NCI-H2081 (cell line): ENCODE measurements at regions not wholly inside any gene's neighbourhood (a gene's known extent, or its start where the extent isn't known, plus 50 kb on each side); places are given as distances from the start of the nearest gene placed in this dataset.

Source experiments
- DNase-seq, 2 experiments: peaks; one replicate each; lab custom pipeline; 2025; lab: John Stamatoyannopoulos, UW

DNA sequence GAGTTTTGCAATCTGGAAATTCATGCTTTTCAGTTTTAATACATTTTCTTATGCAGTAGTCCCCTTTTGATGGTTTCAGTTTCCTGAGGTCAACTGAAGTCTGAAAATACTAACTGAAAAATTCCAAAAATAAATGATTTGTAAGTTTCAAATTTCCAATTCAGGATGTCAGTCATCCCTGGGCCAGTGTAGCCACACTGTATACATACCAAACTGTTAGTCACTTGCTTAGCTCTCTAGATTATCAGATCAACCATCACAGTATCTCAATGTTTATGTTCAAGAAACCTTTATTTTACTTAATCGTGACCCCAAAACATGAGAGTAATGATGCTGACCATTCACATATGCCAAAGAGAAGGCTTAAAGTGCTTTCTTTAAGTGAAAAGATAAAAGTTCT is 715.5 kb downstream of the GBE1 start:
- DNase-seq, result no peak

DNA sequence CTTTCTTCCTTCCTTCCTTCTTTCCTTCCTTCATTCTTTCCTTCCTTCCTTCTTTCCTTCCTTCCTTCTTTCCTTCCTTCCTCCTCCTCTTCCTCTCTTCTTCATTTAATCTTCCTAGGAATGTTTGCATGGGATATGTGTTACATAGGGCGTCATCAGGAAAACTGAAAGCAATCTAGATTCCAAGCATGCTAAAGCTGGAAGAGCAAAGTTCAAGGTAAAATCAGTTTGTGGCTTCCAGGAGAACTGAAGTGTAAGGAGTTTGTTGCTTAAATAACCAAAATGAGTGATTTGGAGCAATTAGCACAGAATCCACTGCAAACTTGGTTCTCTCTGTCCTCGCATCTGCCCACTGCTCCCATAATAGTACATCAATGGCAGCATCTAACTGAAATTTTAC is 716.2 kb downstream of the GBE1 start:
- no peak for DNase-seq

DNA sequence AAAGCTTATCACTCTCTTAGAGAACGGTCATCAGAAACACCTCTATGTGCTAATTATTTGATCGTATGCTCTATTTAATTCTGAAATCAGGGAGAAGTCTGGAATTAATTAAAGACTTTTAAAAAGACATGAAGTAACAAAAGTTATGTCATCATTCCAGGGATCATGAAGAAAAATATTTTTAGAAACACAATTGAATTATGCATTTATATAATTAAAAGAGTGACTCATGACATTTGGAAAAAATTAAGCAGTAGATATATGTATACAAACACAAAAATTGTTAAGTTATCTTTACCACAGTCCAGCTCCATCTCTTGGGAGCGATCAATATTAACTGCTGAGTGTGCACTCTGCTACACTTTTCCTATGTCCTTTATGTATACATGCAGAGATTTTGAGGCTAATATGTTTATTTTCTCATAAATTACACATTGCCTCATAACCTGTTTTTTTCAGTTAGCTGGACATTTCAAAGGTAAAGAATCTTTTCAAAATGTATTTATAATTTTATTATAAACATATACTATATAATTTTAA is 717.7 kb downstream of the GBE1 start:
- DNase-seq, result no peak

DNA sequence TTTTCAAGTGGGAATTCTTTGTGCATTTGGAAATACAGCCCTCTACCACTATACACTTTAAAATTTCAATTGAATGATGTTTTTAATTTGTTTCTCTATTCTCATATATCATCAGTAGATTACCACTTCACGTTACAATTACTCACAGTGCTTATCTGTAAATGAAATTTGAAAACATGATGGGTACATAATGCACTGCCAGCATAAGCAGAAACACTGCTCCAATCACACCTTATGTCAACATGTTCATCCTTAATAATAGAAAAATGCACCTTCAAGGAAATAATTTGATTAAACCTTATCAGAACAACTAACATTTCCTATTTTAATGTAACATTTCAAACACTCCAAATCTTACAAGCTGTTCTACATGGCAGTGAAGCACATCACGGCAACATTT is 718.4 kb downstream of the GBE1 start:
- DNase-seq, result no peak

DNA sequence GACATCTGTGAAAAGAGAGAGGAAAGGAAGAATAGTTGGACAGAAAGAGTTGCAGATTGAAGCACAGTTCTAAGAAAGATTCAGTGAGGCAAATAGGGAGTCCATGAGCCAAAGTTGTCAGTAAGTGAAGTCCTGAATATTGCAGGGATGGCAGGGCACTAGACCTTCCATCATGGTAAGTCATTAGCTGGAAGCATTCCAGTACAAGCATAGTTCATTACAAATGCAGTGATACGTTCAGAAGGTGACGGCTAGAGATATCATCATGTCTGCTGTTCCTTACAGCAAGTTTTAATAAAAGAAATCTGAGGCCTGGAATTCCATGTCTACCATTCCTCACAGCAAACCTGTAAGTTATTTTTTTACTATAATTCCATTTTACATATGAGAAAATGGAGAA is 720.1 kb downstream of the GBE1 start:
- DNase-seq, result no peak

DNA sequence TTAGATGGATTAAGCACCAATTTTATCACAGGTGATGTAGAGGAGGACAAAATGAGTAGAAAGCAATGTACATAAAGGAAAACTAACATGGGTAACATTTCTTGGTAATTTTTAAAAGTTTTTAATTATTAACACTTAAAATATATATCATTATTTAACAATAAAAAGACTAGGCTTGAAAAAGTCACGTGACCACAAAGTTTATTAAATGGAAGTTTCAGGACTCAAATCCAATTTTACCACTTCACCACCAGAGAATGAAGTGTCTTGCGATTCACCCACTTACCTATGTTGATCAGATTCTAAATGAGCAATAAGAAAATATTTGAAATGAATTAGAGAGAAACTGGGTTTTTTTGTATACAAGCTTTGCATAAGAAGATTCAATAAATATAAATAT is 721.3 kb downstream of the GBE1 start:
- DNase-seq, result no peak

DNA sequence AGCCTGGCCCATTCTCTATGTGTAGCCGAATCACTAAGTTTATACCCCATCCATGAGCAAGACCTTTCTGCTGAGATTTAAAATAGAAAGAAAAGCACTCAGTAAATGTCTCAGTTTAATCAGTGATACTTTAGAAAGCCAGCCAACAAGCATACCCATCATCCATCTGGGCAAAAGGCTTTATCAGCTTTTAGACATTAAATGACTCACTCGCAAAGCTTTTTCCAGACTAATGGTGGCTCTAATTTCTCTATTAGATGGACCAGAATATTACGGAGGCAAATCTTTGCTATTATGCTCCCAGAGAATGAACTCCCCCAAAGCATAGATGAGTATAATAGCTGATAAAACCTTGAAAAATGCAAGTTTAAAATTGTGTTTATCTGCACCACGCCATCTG is 727.8 kb downstream of the GBE1 start:
- DNase-seq, result no peak

DNA sequence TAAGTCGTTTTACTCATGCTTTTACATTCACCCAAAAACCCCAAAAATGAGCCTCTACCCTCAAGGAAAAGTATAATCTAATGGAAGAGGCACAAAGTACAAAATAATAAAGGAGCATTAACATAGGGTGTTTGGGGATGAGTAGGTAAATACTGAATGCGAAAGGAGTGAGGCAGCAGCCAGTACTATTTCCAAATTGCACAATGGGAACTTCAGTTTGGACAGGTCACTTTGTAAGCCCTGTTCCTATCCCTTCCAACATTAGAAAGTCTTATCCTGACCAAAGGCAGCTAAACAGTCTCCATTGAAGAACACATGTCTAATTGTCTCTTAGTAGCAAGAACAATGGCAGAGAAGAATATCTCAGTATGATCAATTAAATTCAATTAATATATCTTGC is 728.3 kb downstream of the GBE1 start:
- no peak for DNase-seq

DNA sequence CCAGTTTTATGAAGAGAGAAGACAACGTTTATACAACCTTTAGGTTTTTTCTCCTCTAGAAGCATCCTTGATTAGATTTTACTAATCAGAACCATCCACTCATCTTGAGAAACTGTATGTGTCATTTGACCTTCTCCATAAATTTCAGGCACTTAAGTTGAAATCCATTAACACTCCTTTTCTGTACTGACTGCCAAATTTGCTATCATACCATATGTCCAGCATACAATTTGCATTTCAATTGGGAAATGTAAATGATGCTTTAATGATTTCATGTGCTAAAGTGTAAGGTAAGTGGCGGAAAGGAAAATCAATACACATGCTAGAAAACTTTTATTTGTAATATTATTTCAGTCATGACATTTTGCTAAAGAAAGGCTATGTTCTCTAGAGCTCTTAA is 731.6 kb downstream of the GBE1 start:
- no peak for DNase-seq

DNA sequence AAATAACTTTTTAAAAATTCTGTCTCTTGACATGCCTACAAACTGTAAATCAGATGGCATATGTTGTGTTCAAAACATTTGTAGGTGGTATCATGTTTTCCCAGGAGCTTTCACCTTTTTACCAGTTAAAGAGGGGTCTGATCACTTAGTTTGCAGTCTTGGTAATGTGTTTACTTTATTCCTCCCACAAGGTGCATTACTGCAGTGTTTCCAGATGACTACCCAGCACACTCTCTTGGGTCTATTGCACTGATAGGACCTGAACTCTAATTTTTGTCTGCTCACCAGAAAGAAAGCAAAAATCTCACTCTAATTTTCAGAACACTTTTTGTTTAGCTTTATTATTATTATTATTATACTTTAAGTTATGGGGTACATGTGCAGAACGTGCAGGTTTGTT is 734.1 kb downstream of the GBE1 start:
- no peak for DNase-seq

DNA sequence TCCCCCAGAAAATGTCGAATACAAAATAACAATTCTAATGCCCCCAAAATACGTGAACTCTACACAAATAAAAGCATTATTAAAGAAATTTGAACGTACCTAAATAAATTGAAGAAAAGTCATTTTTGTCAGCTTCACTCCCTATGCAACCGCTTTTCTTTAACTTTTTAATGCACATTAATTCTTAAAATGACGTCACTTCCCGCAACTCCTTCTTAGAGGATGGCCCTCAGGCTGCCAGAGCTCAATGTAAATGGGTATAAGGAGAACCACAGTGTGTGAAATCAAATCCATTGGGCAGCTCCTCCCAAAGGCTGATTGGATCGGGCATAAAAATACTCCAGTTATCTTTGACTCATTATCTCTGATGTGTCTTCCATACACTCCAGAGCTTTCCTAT is 736.9 kb downstream of the GBE1 start:
- no peak for DNase-seq

DNA sequence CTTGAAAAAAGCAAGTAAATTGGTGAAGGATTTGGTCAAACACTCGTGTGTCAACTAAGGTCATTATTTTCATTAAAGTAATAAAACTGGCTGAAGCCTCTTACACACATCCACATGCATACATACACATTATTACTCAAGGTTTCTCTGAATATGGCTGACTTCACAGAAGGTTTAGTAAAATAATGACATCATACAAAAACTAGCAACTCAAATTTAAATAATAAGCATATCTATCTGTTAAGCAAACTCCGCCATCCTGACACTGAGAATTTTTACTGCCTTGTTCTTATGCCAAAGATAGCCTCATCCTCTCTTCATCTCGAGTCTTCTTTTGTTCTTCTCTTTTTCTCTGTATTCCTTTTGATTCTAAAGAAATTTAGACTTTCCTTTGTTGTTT is 739.1 kb downstream of the GBE1 start:
- DNase-seq, result no peak

DNA sequence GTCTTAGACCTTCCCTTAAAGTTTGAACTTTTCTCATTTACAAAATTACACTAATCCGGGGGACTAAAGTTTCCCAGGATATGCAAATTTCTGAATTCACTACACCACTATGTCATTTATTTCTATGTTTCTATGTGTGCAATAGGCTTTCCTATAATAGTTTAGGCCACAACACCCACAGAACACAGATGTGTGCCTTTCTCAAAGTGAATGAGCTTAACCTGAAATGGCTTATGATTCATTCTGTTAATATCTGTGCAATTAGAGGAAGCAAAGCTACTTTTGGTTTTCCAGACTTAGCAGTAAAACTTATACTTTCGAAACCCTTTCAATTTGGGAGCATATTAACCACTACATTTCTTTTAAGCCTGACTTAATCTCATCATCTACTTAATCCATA is 748.1 kb downstream of the GBE1 start:
- no peak for DNase-seq

DNA sequence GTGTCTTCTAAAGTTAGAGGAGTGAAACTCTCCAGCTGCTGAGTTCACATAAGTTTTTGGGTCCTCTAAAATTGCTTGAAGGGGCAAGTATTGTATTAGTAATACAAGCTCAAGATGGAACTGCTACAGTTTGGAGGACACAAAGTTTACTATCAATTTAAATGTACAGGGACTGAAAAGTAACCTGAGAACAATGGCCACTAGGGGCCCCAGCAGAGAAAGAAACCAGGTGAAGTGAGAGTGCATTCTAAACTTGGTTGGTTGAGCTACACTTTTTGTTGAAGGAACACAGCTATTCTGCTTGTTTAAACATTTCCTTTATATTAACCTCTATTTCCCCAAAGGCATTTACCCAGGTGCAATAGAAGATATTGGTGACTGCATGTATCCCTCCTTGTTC is 755.5 kb downstream of the GBE1 start:
- no peak for DNase-seq

DNA sequence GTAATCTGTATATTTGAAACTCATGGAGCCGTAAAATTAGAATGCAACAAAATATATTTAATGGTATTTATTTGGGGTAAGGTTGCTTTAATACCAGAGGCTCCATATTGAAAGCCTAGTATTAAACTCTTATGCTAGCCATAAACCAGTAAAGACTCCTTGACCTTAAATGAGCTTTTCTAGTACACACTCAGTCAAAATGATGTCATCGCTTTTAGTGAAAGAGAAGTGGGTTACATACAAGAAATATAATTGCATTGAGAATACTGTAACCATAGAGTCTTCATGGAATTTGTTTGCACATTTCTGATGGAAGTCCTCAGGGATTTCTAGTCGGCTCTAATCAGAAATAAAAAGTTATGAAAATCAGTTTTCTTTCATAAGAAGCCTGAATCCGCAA is 757.6 kb downstream of the GBE1 start:
- DNase-seq, result no peak

DNA sequence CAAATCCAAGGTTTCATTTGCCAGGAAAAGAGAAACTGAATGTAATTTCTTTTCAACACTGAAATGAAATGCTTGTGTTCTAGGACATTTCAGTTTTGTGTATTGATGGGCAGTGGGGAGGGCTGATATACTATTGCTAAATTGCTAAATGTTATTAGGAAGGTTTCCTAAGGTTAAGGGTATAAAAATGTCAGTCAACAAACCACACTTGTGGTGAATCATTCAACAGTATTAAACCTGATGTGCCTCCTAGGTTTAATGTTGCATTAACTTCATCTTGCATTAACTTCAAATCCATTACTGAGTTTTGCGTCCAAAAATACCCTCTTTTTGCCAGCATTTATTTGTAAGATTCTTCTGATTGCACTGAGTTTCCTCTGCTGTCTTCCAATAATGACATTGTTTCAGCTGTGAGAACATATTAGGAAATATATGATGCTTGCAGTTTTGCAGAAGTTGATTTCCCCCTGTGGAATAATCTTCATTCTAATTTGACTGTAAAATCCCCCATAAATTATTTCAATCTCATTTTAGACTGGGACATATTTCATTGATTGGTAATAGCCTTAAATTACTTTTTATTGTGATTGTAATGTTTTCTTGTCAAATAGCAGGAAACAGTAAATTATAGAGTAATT is 758.3 kb downstream of the GBE1 start:
- DNase-seq, result no peak

DNA sequence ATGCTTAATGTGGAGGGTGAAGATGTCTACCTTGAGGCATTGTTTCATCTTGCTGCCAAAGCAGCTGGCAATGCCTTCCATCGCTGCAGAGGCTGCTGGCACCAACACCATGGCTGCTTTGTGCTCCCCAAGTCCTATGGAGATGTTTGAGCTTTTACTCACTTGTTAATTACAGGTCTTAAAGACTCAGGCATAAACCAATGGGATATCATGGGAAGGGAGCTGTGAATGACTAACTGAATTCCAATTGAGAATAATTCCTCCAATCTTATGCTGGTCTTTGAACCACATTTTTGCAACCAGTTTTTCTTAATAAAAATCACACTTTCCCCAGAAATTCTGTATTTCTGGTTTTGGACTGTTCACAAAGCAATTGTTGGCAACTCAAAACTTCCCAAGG is 762.0 kb downstream of the GBE1 start:
- DNase-seq, result no peak

DNA sequence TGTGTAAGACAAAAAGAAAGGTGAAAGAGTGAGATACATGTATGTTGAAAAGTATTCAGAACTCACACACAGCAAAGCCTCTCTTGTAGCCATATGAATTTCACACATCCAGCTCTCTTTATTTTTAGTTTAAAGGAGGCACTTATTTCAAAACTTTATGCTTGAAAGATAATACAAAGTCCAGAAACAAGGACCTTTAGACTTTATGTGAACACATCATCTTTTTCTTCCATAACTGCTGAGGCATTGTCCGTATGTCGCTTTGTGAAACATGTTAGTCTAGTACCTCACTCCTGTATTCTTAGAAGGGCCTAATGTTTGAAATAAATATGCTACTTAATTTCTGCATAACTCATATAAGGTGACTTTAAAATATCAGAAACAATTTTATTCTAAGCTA is 763.4 kb downstream of the GBE1 start:
- DNase-seq, result no peak

DNA sequence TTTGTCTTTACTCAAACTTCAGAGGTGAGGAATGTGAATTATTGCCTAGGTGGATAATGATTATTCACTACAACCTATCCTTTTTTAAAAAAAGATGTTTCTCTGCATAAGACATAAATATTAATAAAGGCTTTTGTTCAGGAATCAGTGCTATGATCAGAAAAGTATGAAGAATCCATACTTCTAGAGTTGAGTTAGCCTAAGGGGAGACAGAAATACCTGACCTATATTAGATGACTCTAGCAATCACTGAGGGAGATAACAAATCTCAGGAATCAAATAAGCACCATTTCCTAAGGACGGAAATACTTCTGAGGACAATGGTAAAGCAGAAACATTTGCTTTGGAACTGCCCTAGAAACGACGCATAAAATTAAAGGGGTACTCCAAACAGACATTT is 763.8 kb downstream of the GBE1 start:
- DNase-seq, result no peak

DNA sequence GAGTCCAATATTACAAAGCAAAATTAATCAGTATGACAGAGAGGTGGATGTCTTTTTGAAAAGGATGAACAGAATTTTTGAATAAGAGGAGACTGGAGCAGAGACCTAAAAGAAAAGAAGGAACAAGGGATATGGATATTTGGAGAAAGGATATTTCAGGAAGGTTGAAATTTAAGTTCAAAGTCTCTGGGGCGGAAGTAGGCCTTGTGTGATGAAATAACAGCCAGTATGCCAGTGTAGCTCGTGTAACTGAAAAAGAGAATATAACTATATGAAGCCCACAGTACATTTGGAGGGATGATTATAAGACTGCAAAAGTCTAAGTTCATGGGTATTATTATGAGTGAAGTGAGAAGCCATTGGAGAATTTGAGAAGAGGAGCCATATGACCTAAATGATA is 766.7 kb downstream of the GBE1 start:
- DNase-seq, result no peak

DNA sequence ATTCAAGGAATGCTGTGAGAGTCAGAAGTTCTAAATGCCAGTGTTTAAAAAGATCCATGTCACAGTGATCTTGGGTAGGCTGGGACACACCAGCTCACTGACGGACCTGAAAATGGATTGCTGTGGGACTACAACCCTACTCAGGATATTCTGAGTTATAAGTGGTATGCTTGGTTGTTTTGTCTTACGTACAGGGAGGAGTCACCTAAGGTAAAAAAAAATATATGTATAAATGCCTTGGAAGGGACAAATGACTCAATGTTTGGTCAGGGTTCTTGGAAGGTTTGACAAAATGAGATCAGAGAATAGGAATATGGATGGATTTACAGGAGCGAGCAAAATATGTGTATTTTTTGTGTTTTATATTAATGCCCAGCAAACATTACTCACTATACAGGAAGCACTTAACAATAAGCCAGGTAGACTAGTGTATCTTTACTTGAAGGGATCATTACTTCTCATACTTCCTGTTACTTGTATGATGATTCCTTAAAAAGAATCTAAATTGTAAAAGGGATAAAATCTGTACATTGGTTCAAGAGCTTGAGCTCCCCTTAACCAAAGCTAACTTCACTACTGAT is 767.3 kb downstream of the GBE1 start:
- no peak for DNase-seq

DNA sequence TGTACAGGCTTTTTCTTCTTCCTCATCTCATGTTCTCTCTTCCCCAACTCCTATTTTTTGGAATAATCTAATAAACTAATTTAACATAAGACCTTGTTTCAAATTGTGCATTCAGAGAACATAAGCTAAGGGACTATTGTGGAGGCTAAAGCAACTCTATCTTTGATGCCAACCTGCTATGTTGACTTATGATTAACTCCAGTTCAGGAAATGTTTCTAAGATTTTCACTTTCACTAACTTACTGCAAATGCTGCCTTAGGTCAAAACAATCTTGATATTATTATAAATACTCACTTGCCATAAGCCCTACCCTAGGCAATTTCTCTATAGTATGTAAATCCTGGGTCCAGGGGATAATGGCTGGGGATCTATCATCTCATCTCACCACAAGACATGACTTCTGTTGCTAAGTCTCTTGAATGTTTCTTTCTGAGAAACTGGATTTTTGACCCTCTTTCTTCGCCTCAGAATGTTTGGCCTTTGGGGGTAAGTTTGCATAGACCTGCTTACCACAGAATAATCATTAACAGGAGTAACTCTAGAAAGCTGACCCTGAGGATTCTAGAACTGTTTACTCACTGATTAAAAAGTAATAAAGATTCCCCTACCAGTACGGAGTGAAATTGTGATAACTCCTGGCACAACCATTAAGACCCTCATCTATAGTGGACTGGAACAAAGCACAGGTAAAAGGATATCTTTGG is 768.1 kb downstream of the GBE1 start:
- no peak for DNase-seq

DNA sequence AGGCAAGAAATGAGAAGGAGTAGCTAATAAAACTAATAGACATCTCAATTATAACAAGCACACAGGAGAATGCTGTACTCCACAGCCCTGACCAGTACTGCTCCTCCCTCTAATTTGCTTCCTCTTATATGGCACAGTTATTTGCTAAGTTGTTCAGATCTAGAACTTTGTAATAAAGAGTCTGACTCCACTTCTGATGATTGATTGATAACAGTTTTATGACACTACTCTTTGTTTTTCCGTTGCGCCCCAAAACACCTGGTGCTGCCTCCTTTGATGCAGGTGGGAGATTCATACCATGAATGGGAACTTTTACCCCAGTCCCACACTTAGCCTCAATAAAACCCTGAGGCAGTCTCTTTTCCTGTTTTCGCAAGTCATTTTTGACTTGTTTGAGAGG is 777.7 kb downstream of the GBE1 start:
- no peak for DNase-seq
